SK-N-SH (cell line): ENCODE measurements at regions not wholly inside any gene's neighbourhood (a gene's known extent, or its start where the extent isn't known, plus 50 kb on each side); places are given as distances from the start of the nearest gene placed in this dataset.

Experiments used
- CTCF ChIP-seq: fragments of 200-600 bp; sonication (generic); IDR thresholded peaks from 2 replicates; pipeline ENCODE4 v1.6.1; 2017; ENCODE audit warnings: antibody characterized with exemption, mild to moderate bottlenecking, moderate library complexity
- EZH2phosphoT487 ChIP-seq: fragments of 200-600 bp; sonication (generic); IDR thresholded peaks from 2 replicates; pipeline ENCODE4 v1.6.1; 2017; ENCODE audit warnings: low read depth, mixed run types, mild to moderate bottlenecking, antibody characterized with exemption, moderate library complexity, borderline replicate concordance
- POLR2AphosphoS5 ChIP-seq: IDR thresholded peaks from 2 replicates; pipeline ENCODE4 v1.6.1; 2012; ENCODE audit warnings: low read depth, low read length
- REST ChIP-seq: IDR thresholded peaks from 2 replicates; pipeline ENCODE4 v1.6.1; 2012; ENCODE audit warnings: mild to moderate bottlenecking, low read depth, low read length, moderate library complexity
- RFX5 ChIP-seq: IDR thresholded peaks from 2 replicates; pipeline ENCODE4 v1.6.1; 2012; ENCODE audit warnings: mild to moderate bottlenecking, improper control_type of control experiment, low read length
- TF ChIP-seq, protein P1 (sequence below): fragments of 150-350 bp; IDR thresholded peaks from 2 replicates; pipeline ENCODE4 v1.6.1; 2017; ENCODE audit warnings: antibody characterized with exemption, low read length, low read depth, borderline replicate concordance

DNA sequence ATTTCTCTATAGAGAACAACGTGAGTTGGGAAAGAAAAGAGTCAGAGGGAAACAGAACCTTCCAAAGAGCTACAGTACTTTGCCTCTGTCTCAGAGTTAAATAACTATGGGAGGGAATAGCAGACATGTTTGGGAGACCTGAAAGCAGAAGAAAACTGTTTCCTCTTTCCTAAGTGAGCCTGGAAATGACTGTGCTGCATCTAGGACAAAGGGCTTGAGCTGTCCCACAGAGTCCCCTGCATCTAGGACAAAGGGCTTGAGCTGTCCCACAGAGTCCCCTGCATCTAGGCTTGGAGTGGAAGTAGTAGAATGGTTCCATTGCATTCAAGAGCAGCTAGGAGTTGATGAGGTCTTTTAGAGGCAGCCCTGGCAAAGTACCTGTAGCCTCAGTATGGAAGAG is 149.7 kb downstream of the DKK1 start:
- TF ChIP-seq, protein P1, sequence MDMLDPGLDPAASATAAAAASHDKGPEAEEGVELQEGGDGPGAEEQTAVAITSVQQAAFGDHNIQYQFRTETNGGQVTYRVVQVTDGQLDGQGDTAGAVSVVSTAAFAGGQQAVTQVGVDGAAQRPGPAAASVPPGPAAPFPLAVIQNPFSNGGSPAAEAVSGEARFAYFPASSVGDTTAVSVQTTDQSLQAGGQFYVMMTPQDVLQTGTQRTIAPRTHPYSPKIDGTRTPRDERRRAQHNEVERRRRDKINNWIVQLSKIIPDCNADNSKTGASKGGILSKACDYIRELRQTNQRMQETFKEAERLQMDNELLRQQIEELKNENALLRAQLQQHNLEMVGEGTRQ = no peak
- TF ChIP-seq EZH2phosphoT487 = no peak
- no peak for TF ChIP-seq POLR2AphosphoS5
- no peak for TF ChIP-seq CTCF
- no peak for TF ChIP-seq REST
- no peak for TF ChIP-seq RFX5
